ENCODE measurements at regions not wholly inside any gene's neighbourhood (a gene's known extent, or its start where the extent isn't known, plus 50 kb on each side); places are given as distances from the start of the nearest gene placed in this dataset.

- no peak for TF ChIP-seq POLR2A (IDR thresholded peaks at IDR 0.05; ENCODE audit: low read length)
- TF ChIP-seq GATA1 (IDR thresholded peaks at IDR 0.05; ENCODE audit: low read depth, low read length) = no peak
Measured at GRCh38 chr5:5688194-5688924, 265.9 kb downstream of the ICE1 start.

Measured in erythroblast (primary cell).